ENCODE measurements at regions not wholly inside any gene's neighbourhood (a gene's known extent, or its start where the extent isn't known, plus 50 kb on each side); places are given as distances from the start of the nearest gene placed in this dataset.

DNA sequence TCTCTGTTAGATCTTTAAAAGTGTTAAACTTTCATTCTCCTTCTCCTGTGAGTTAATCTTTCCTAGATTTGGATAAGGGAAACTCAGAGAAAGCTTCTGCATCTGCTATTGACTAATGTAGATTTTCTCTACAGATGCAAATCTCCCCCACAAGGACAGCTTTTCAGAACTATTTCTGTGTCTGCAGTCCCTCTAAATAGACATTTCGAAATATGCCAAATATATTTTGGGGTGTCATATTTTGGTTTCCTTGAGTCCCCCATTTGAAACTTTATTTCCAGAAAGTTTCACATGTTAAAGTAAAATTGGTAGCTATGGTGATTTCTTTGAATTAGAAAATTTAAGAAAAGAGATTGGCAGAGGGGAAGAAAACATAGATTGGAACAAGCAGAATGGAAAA, 852.3 kb upstream of the ALCAM start:
- Histone ChIP-seq H3K4me1 (ENCODE audit: insufficient read depth, low read length) (no peaks in the 10 kb centered on the region), H3K79me2 (ENCODE audit: insufficient read depth, low read length) (no peaks in the 10 kb centered on the region), H3K36me3 (ENCODE audit: insufficient read depth, low read length) (no peaks in the 10 kb centered on the region), H3K9ac (ENCODE audit: low read depth, low read length) (no peak overlapping the region), H3K4me2 (ENCODE audit: insufficient read depth, low read length) (no peak overlapping the region), H3K9me3 (ENCODE audit: insufficient read depth, low read length, severe bottlenecking) (peaks cover 6% of the 10 kb centered on the region), H3K4me3 (ENCODE audit: low read depth in 1 of 2, low read length in 2 of 2) (no peak overlapping the region), H3K27ac (ENCODE audit: low read length) (no peak overlapping the region), H3K27me3 (ENCODE audit: insufficient read depth, low read length, poor library complexity) (no peaks in the 10 kb centered on the region), H2AFZ (ENCODE audit: low read depth, low read length) (no peak overlapping the region), H4K20me1 (ENCODE audit: insufficient read depth, low read length) (no peaks in the 10 kb centered on the region)
- DNase-seq (no peak), ATAC-seq (ENCODE audit: insufficient read depth, low read depth) (no peak)
- no peak for TF ChIP-seq EZH2 (IDR thresholded peaks at IDR 0.05; ENCODE audit: borderline replicate concordance, low read depth, low read length, severe bottlenecking)
- TF ChIP-seq, protein P1, sequence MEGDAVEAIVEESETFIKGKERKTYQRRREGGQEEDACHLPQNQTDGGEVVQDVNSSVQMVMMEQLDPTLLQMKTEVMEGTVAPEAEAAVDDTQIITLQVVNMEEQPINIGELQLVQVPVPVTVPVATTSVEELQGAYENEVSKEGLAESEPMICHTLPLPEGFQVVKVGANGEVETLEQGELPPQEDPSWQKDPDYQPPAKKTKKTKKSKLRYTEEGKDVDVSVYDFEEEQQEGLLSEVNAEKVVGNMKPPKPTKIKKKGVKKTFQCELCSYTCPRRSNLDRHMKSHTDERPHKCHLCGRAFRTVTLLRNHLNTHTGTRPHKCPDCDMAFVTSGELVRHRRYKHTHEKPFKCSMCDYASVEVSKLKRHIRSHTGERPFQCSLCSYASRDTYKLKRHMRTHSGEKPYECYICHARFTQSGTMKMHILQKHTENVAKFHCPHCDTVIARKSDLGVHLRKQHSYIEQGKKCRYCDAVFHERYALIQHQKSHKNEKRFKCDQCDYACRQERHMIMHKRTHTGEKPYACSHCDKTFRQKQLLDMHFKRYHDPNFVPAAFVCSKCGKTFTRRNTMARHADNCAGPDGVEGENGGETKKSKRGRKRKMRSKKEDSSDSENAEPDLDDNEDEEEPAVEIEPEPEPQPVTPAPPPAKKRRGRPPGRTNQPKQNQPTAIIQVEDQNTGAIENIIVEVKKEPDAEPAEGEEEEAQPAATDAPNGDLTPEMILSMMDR (IDR thresholded peaks at IDR 0.05; ENCODE audit: borderline replicate concordance, extremely low read depth, low read length, poor library complexity, severe bottlenecking), result no peak

GRCh38 chr3:104514776-104515175, 851.9 kb upstream of the ALCAM start:
- no peaks in the 10 kb centered on the region for H3K79me2 ChIP-seq (ENCODE audit: insufficient read depth, low read length)
- peaks cover 6% of the 10 kb centered on the region for H3K9me3 ChIP-seq (ENCODE audit: insufficient read depth, low read length, severe bottlenecking)
- no peak overlapping the region for H3K4me3 ChIP-seq (ENCODE audit: low read depth in 1 of 2, low read length in 2 of 2)
- ATAC-seq (ENCODE audit: insufficient read depth, low read depth) (no peak), DNase-seq (no peak)
- H3K27ac ChIP-seq (ENCODE audit: low read length), result no peak overlapping the region
- no peak overlapping the region for H3K9ac ChIP-seq (ENCODE audit: low read depth, low read length)
- H3K27me3 ChIP-seq (ENCODE audit: insufficient read depth, low read length, poor library complexity), result no peaks in the 10 kb centered on the region
- TF ChIP-seq, protein P1 (IDR thresholded peaks at IDR 0.05; ENCODE audit: borderline replicate concordance, extremely low read depth, low read length, poor library complexity, severe bottlenecking), result no peak
- TF ChIP-seq EZH2 (IDR thresholded peaks at IDR 0.05; ENCODE audit: borderline replicate concordance, low read depth, low read length, severe bottlenecking), result no peak
- H3K4me1 ChIP-seq (ENCODE audit: insufficient read depth, low read length), result no peaks in the 10 kb centered on the region
- no peaks in the 10 kb centered on the region for H4K20me1 ChIP-seq (ENCODE audit: insufficient read depth, low read length)
- H3K36me3 ChIP-seq (ENCODE audit: insufficient read depth, low read length), result no peaks in the 10 kb centered on the region
- no peak overlapping the region for H2AFZ ChIP-seq (ENCODE audit: low read depth, low read length)
- H3K4me2 ChIP-seq (ENCODE audit: insufficient read depth, low read length), result no peak overlapping the region

GRCh38 chr3:104519068-104519467, 847.6 kb upstream of the ALCAM start:
- Histone ChIP-seq H2AFZ (ENCODE audit: low read depth, low read length) (no peak overlapping the region), H3K27me3 (ENCODE audit: insufficient read depth, low read length, poor library complexity) (no peaks in the 10 kb centered on the region), H3K9ac (ENCODE audit: low read depth, low read length) (no peak overlapping the region), H3K4me1 (ENCODE audit: insufficient read depth, low read length) (no peaks in the 10 kb centered on the region), H4K20me1 (ENCODE audit: insufficient read depth, low read length) (no peaks in the 10 kb centered on the region), H3K36me3 (ENCODE audit: insufficient read depth, low read length) (no peaks in the 10 kb centered on the region), H3K79me2 (ENCODE audit: insufficient read depth, low read length) (no peaks in the 10 kb centered on the region), H3K4me3 (ENCODE audit: low read depth in 1 of 2, low read length in 2 of 2) (no peak overlapping the region), H3K9me3 (ENCODE audit: insufficient read depth, low read length, severe bottlenecking) (no peaks in the 10 kb centered on the region), H3K4me2 (ENCODE audit: insufficient read depth, low read length) (no peak overlapping the region), H3K27ac (ENCODE audit: low read length) (no peak overlapping the region)
- DNase-seq (no peak), ATAC-seq (ENCODE audit: insufficient read depth, low read depth) (no peak)
- TF ChIP-seq, protein P1 (IDR thresholded peaks at IDR 0.05; ENCODE audit: borderline replicate concordance, extremely low read depth, low read length, poor library complexity, severe bottlenecking), result no peak
- TF ChIP-seq EZH2 (IDR thresholded peaks at IDR 0.05; ENCODE audit: borderline replicate concordance, low read depth, low read length, severe bottlenecking), result no peak
